Lung (tissue), 11 donors: ENCODE measurements at regions not wholly inside any gene's neighbourhood (a gene's known extent, or its start where the extent isn't known, plus 50 kb on each side); places are given as distances from the start of the nearest gene placed in this dataset.

ENCODE experiments used
- ATAC-seq: fragments of 200-7000 bp; cut with Tn5 transposase; one replicate; pipeline ENCODE4 v1.9.1; 2020; ENCODE audit warnings: moderate number of reproducible peaks; ENCODE audit not compliant: insufficient read depth, low FRiP score
- DNase-seq, 3 donors: peaks; one replicate each; pipeline ENCODE4 v3.0.0-alpha.2; 2013 to 2017
- H3K27ac ChIP-seq, 2 donors: one replicate each; pipeline ENCODE4 v1.5.1; 2013; ENCODE audit warnings: mild to moderate bottlenecking in 2 of 2, moderate library complexity in 2 of 2, control low read depth in 1 of 2, inconsistent platforms in 1 of 2, low read depth in 1 of 2, low read length in 1 of 2
- H3K27me3 ChIP-seq, 3 donors: one replicate each; pipeline ENCODE4 v1.5.1; 2013; ENCODE audit warnings: low read length in 2 of 3; ENCODE audit not compliant: control insufficient read depth in 3 of 3, insufficient read depth in 3 of 3
- H3K36me3 ChIP-seq, 4 donors: one replicate each; pipeline ENCODE4 v1.5.1; 2013; ENCODE audit warnings: low read length in 4 of 4, mild to moderate bottlenecking in 1 of 4, moderate library complexity in 1 of 4; ENCODE audit not compliant: control insufficient read depth in 4 of 4, insufficient read depth in 4 of 4
- H3K4me1 ChIP-seq, 5 donors: one replicate each; pipeline ENCODE4 v1.5.1; 2013; ENCODE audit warnings: low read length in 5 of 5, mild to moderate bottlenecking in 2 of 5, moderate library complexity in 1 of 5; ENCODE audit not compliant: control insufficient read depth in 5 of 5, insufficient read depth in 5 of 5
- H3K4me3 ChIP-seq: one replicate; pipeline ENCODE4 v1.5.1; 2013; ENCODE audit warnings: mild to moderate bottlenecking, control low read depth, moderate library complexity
- H3K9ac ChIP-seq, 2 donors: one replicate each; pipeline ENCODE4 v1.5.1; 2013; ENCODE audit warnings: low read length in 2 of 2, control low read depth in 1 of 2; ENCODE audit not compliant: insufficient read depth in 1 of 2
- H3K9me3 ChIP-seq, 4 donors: one replicate each; pipeline ENCODE4 v1.5.1; 2013; ENCODE audit warnings: low read length in 3 of 4, mild to moderate bottlenecking in 1 of 4, moderate library complexity in 1 of 4; ENCODE audit not compliant: control insufficient read depth in 4 of 4, insufficient read depth in 3 of 4
- CTCF ChIP-seq: IDR thresholded peaks from 2 replicates; pipeline ENCODE4 v1.5.1; 2012; ENCODE audit warnings: mild to moderate bottlenecking; ENCODE audit errors: control extremely low read depth, extremely low read depth
- WGBS, 2 donors: extraction: QIAGEN DNeasy Blood & Tissue Kit; methylation state at CpG; one replicate each; pipeline ENCODE4 v1.1.7; 2013; 5-methylcytosine and 5-hydroxymethylcytosine counted together
- donor health status: control.
- donor health status: control.
- donor health status: Bipolar disorder and iron deficiency.
- donor health status: healthy.
- donor health status: DM: yes; HTN: yes; CAD: no.

GRCh38 chr2:48018480-48018879, 112.2 kb upstream of the FBXO11 start:
- Histone ChIP-seq H3K36me3 (no peaks in the 10 kb centered on the region), H3K4me1 (no peaks in the 10 kb centered on the region), H3K27ac (no peak overlapping the region), H3K27me3 (no peaks in the 10 kb centered on the region), H3K4me3 (no peak overlapping the region), H3K9me3 (peaks cover 0 to 8% (median 0%) of the 10 kb centered on the region in 4 donors), H3K9ac (no peak overlapping the region)
- ATAC-seq, result no peak
- no peak for DNase-seq
- TF ChIP-seq CTCF, result no peak

- no peak for TF ChIP-seq CTCF
- Histone ChIP-seq H3K36me3 (no peaks in the 10 kb centered on the region), H3K9me3 (no peaks in the 10 kb centered on the region), H3K9ac (no peak overlapping the region), H3K27ac (no peak overlapping the region), H3K4me3 (no peak overlapping the region), H3K27me3 (no peaks in the 10 kb centered on the region), H3K4me1 (no peaks in the 10 kb centered on the region)
- WGBS, 2 donors, result 76 to 90% methylated on average over 1 of the region's 1 CpG
- no peak for ATAC-seq
- DNase-seq, result no peak
Observed at GRCh38 chr2:48026865-48027264, 120.6 kb upstream of the FBXO11 start.

- DNase-seq, result no peak
- H3K27ac ChIP-seq, result no peak overlapping the region
- H3K9ac ChIP-seq, result no peak overlapping the region
- H3K4me1 ChIP-seq, result no peaks in the 10 kb centered on the region
- no peak for ATAC-seq
- no peaks in the 10 kb centered on the region for H3K27me3 ChIP-seq
- no peak for TF ChIP-seq CTCF
- H3K9me3 ChIP-seq, result peaks cover 0 to 3% (median 0%) of the 10 kb centered on the region in 4 donors
- no peak overlapping the region for H3K4me3 ChIP-seq
- H3K36me3 ChIP-seq, result no peaks in the 10 kb centered on the region
- 81 to 97% methylated on average over 2 of the region's 2 CpGs for WGBS, 2 donors
Observed at GRCh38 chr2:48032765-48033164, 126.5 kb upstream of the FBXO11 start.

GRCh38 chr2:48034295-48034694, 128.0 kb upstream of the FBXO11 start:
- H3K9ac ChIP-seq, result no peak overlapping the region
- DNase-seq (no peak), ATAC-seq (no peak)
- peaks cover 0 to 3% (median 0%) of the 10 kb centered on the region in 4 donors for H3K9me3 ChIP-seq
- H3K36me3 ChIP-seq, result no peaks in the 10 kb centered on the region
- no peak for TF ChIP-seq CTCF
- no peaks in the 10 kb centered on the region for H3K27me3 ChIP-seq
- H3K4me3 ChIP-seq, result no peak overlapping the region
- no peak overlapping the region for H3K27ac ChIP-seq
- H3K4me1 ChIP-seq, result no peaks in the 10 kb centered on the region
